ENCODE measurements at regions not wholly inside any gene's neighbourhood (a gene's known extent, or its start where the extent isn't known, plus 50 kb on each side); places are given as distances from the start of the nearest gene placed in this dataset.

GRCh38 chr4:106430797-106431196 lies 62.2 kb upstream of the GIMD1 start:
- DNase-seq (ENCODE audit: low read depth in 2 of 2): no peak

DNA sequence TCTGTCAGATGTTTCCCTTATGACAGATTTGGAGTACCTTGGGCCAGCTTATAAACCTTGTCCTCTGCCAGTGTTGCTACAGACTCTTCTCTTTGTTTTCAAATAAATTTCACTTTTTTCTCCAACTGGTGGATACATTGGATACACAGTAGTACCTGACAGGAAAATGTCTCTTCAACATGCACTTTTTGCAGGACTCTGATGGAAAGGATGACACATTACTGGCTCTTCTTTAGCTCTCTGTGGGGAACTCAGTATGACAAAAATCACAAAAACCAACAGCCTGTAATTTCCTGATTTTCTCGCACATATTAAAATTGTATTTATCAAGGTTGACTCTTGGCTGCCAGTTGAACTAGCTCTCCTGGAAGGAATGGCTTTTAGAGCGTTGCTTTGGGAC lies 61.3 kb upstream of the GIMD1 start:
- DNase-seq (ENCODE audit: low read depth in 2 of 2): no peak

DNA sequence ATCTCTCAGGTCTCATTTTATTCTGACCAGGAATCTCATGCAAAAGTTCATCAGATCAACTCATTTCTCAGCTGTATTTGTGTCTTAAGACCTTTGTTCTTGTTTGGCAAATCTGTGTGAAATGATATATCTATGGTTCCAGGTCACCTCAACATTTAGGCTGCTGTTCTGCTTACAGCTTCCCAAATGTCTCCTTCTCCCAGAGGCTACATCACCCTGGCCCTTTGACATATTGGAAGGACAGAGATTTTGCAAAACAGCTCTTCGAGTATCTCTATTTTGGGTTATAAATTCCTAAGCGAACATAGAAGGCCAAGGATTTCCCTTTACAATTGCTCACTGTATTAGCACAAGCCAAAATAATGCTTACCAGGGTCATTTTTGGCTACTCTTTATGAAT lies 57.5 kb upstream of the GIMD1 start:
- DNase-seq (ENCODE audit: low read depth in 2 of 2): no peak

DNA sequence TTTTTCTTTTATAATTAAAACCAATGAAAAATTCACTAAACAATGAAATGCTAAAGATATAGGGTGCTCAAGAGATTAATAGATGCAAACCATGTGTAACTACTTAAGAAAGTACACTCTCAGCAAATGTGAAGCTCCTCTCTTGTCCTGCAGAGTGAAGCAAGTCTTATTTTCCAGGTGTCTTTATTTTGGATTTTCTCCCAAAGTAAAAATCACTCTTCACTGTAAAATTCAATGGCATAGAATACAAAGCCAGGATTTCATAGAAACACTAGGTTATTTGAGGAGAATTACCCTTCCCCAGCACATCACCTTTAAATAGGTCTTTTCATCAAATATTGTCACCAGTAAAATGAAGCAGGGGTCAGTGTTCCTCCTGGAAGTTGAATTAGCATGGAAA lies 57.0 kb upstream of the GIMD1 start:
- no peak for DNase-seq (ENCODE audit: low read depth in 2 of 2)

DNA sequence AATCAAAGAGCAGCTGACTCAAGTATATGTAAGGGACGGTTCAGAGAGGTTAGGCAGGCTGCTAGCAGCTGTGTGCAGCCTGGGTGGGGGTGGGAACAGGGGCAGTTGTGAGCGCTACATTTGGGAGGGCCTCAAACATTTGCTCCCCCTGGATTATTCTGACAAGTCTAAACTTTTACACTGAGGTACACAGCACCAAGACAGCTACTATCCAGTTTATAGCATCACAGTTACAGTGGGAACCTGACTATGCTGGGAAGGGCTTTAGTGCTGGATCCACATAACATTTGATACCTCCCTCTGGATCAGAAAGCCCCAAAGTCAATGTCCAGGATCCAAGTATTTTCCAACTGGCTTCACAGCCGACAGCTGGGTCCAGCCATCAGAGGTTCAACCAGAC lies 55.8 kb upstream of the GIMD1 start:
- DNase-seq (ENCODE audit: low read depth in 2 of 2): no peak

GRCh38 chr4:106423791-106424190 lies 55.2 kb upstream of the GIMD1 start:
- DNase-seq (ENCODE audit: low read depth in 2 of 2): no peak

DNA sequence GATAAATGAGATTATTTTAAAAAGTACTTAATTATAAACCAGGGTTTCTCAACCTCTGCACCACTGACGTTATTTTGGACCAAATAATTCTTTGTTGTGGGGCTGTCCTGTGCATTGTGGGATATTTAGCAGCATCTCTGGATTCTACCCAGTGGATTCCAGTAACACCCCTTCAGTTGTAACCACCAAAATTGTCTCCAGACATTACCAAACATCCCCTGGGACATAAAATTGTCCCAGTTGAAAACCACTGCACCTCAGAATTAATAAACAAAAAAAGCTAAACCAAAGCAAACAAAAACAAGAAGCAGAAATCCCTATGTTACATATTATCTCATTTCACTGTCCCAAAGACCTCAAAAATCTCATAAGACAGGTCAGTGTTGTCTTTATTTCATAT lies 54.2 kb upstream of the GIMD1 start:
- DNase-seq (ENCODE audit: low read depth in 2 of 2): no peak

- DNase-seq (ENCODE audit: low read depth in 2 of 2): no peak
Observed at GRCh38 chr4:106421441-106422296, 53.1 kb upstream of the GIMD1 start.

DNA sequence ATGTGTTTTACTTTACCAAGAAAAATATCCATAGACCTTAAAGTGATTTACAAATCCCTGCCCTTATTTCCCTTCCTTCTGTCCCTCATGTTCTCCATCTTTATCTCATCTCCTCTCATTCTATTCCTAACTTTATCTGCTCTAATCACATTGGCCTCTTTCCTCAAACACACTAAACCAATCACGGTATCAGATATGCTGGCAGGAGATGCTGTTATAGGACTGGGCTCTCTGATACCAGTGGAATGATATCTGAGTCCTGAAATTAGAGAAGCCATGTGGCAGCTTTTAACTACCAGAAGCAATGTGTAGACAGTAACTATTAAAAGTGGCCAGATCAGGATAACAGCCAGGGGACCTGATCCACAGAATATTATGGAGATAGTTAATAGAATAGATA lies 49.9 kb upstream of the GIMD1 start:
- no peak for DNase-seq (ENCODE audit: low read depth in 2 of 2)

All from stimulated activated CD4-positive, alpha-beta T cell treated with anti-CD3 and anti-CD28 coated beads, Interleukin-1b, Interleukin-23, amount 100 ng/mL, for 4 hours (primary cell).